ENCODE measurements at regions not wholly inside any gene's neighbourhood (a gene's known extent, or its start where the extent isn't known, plus 50 kb on each side); places are given as distances from the start of the nearest gene placed in this dataset.

DNA sequence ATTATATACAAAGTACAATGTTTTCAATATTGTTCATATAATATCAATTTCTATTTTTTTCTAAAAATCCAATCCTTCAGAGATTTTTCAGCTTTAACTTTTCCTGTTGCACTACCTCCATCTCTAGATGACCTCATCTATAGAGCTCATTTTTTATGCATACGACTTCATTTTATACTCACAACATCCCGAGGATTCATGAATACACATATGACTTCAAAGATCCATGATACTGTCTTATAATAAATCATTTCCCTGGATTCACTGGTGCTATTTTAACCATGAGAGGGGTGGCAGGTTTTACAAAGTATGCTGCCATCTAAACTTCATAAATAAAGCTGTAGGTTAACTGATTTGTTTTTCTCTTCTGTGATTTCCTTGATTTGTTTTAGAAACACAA is 694.6 kb downstream of the EPHA4 start:
- DNase-seq (ENCODE audit: low read depth): no peak
- no peak for TF ChIP-seq CTCF (conservative IDR thresholded peaks at IDR 0.05; ENCODE audit: low read depth, low read length)
- H3K4me3 ChIP-seq (ENCODE audit: low read depth, low read length): no peak overlapping the region

GRCh38 chr2:220877897-220878296 is 694.2 kb downstream of the EPHA4 start:
- H3K4me3 ChIP-seq (ENCODE audit: low read depth, low read length): no peak overlapping the region
- TF ChIP-seq CTCF (conservative IDR thresholded peaks at IDR 0.05; ENCODE audit: low read depth, low read length): no peak
- DNase-seq (ENCODE audit: low read depth): no peak

GRCh38 chr2:220880623-220881596 is 691.2 kb downstream of the EPHA4 start:
- H3K4me3 ChIP-seq (ENCODE audit: low read depth, low read length): no peak overlapping the region
- no peak for TF ChIP-seq CTCF (conservative IDR thresholded peaks at IDR 0.05; ENCODE audit: low read depth, low read length)
- no peak for DNase-seq (ENCODE audit: low read depth)

DNA sequence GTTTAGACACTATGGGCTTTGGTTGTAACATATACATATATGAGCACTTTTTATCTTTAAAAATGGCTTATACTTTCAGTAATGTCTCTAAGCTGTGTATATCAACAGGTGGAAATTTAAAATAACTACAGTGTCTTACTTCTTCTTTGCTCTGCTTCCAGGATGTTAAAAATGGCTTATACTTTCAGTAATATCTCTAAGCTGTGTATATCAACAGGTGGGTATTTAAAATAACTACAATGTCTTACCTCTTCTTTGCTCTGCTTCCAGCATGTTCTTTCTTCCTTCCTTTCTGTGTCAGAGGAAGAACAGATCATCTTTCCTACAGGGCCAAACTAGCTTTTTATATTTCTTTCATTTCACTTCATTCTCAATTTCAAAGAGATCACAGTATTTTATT is 689.6 kb downstream of the EPHA4 start:
- no peak for TF ChIP-seq CTCF (conservative IDR thresholded peaks at IDR 0.05; ENCODE audit: low read depth, low read length)
- DNase-seq (ENCODE audit: low read depth): no peak
- H3K4me3 ChIP-seq (ENCODE audit: low read depth, low read length): no peak overlapping the region

DNA sequence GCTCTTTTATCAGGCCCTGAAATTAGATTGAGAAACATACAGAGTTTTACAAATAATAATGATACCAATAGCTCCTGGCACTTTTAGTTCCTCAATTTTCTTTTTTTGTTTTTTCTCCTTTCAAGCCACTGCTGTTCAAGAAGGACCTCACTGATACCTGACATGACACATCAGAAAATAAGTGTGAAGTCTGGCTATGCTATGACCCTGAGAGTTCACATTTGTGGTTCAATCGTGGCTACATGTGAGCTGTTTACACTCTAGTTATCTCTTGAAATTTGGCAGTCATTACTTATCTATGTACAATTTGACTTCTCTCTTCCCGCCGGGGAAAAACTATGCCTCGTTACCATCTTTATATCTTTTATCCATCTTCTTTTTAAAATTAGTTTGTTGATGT is 686.5 kb downstream of the EPHA4 start:
- no peak overlapping the region for H3K4me3 ChIP-seq (ENCODE audit: low read depth, low read length)
- no peak for DNase-seq (ENCODE audit: low read depth)
- TF ChIP-seq CTCF (conservative IDR thresholded peaks at IDR 0.05; ENCODE audit: low read depth, low read length): no peak

GRCh38 chr2:220887271-220887870 is 684.7 kb downstream of the EPHA4 start:
- TF ChIP-seq CTCF (conservative IDR thresholded peaks at IDR 0.05; ENCODE audit: low read depth, low read length): no peak
- H3K4me3 ChIP-seq (ENCODE audit: low read depth, low read length): no peak overlapping the region
- DNase-seq (ENCODE audit: low read depth): no peak

Measured in choroid plexus epithelial cell (primary cell).